Panc1 (cell line): ENCODE measurements at regions not wholly inside any gene's neighbourhood (a gene's known extent, or its start where the extent isn't known, plus 50 kb on each side); places are given as distances from the start of the nearest gene placed in this dataset.

Experiments
- ATAC-seq: fragments of 200-7000 bp; cut with Tn5 transposase; 2 replicates; pipeline ENCODE4 v1.9.1; 2020; ENCODE audit warnings: mild to moderate bottlenecking, moderate library complexity
- BruUV-seq: library from RNA; stranded (reverse); fragments of 400-500 nt; replicated peaks from 2 replicates; lab custom pipeline; 2021; lab: Mats Ljungman, UMichigan
- CTCF ChIA-PET: fragments of 300-600 bp; sonication (Branson Sonifier 250); formaldehyde crosslinking; loops from one replicate; lab custom pipeline; 2022; ENCODE audit warnings: antibody characterized with exemption; lab: Charles Lee
- POLR2A ChIA-PET: fragments of 300-600 bp; sonication (Branson Sonifier 250); formaldehyde crosslinking; loops from one replicate; lab custom pipeline; 2022; ENCODE audit warnings: antibody characterized with exemption; lab: Charles Lee
- DNase-seq: peaks from one replicate; pipeline ENCODE4 v3.0.0-alpha.2; 2010; ENCODE audit warnings: low read depth, low spot score
- H3K27ac ChIP-seq: 2 replicates; pipeline ENCODE4 v1.5.1; 2011; ENCODE audit warnings: mild to moderate bottlenecking, low read length, inconsistent platforms
- H3K27me3 ChIP-seq: fragments of 200-500 bp; sonication (Bioruptor generic); 2 replicates; pipeline ENCODE4 v1.6.0; 2014; ENCODE audit warnings: low read length, inconsistent platforms; ENCODE audit not compliant: control insufficient read depth, insufficient read depth
- H3K36me3 ChIP-seq: fragments of 200-500 bp; sonication (Bioruptor generic); 2 replicates; pipeline ENCODE4 v1.5.1; 2014; ENCODE audit warnings: inconsistent platforms, mild to moderate bottlenecking, low read length, moderate library complexity; ENCODE audit not compliant: control insufficient read depth, insufficient read depth
- H3K4me1 ChIP-seq: 2 replicates; pipeline ENCODE4 v1.5.1; 2011; ENCODE audit warnings: inconsistent platforms, mild to moderate bottlenecking, low read length, moderate library complexity; ENCODE audit not compliant: control insufficient read depth, insufficient read depth
- H3K4me3 ChIP-seq, 2 experiments: 2 replicates each; pipeline ENCODE4 v1.5.1; 2011 to 2012; ENCODE audit warnings: low read depth in 2 of 2, low read length in 2 of 2, mild to moderate bottlenecking in 2 of 2, inconsistent platforms in 1 of 2, moderate library complexity in 1 of 2
- H3K9me3 ChIP-seq: fragments of 200-500 bp; sonication (Bioruptor generic); 2 replicates; pipeline ENCODE4 v1.5.1; 2014; ENCODE audit warnings: low read depth, mild to moderate bottlenecking, inconsistent platforms, low read length, moderate library complexity; ENCODE audit not compliant: control insufficient read depth, insufficient read depth
- POLR2AphosphoS5 ChIP-seq: IDR thresholded peaks from 2 replicates; pipeline ENCODE4 v1.6.1; 2012; ENCODE audit warnings: mild to moderate bottlenecking, low read depth, low read length, moderate library complexity
- SIN3A ChIP-seq: IDR thresholded peaks from 2 replicates; pipeline ENCODE4 v1.6.1; 2012; ENCODE audit warnings: low read depth, mild to moderate bottlenecking, low read length, moderate library complexity, borderline replicate concordance; ENCODE audit not compliant: insufficient read depth
- TCF7L2 ChIP-seq: IDR thresholded peaks from 2 replicates; pipeline ENCODE4 v1.6.1; 2011; ENCODE audit warnings: mild to moderate bottlenecking, low read depth, low read length, inconsistent platforms
- in situ Hi-C: cut with HindIII; loops from 2 replicates; pipeline ENCODE4 v1.10.0; 2016; ENCODE audit warnings: low sequenced_read_pairs, low pct_unique_long_range_greater_than_20kb
- intact Hi-C: fragments of 100-400 bp; cut with micrococcal nuclease; formaldehyde crosslinking; loops from one replicate; pipeline ENCODE4 v1.10.0; 2022; ENCODE audit not compliant: unreplicated experiment
- TF ChIP-seq, protein P1 (sequence below), 2 experiments: IDR thresholded peaks; 2 replicates each; pipeline ENCODE4 v1.6.1; 2011 to 2012; ENCODE audit warnings: low read depth in 2 of 2, control low read depth in 1 of 2, low read length in 1 of 2, mild to moderate bottlenecking in 1 of 2, moderate library complexity in 1 of 2; ENCODE audit not compliant: insufficient read depth in 1 of 2
- TF ChIP-seq, protein P2 (sequence below): fragments of 450-650 bp; IDR thresholded peaks from 2 replicates; pipeline ENCODE4 v1.5.1; 2017; ENCODE audit warnings: mild to moderate bottlenecking

DNA sequence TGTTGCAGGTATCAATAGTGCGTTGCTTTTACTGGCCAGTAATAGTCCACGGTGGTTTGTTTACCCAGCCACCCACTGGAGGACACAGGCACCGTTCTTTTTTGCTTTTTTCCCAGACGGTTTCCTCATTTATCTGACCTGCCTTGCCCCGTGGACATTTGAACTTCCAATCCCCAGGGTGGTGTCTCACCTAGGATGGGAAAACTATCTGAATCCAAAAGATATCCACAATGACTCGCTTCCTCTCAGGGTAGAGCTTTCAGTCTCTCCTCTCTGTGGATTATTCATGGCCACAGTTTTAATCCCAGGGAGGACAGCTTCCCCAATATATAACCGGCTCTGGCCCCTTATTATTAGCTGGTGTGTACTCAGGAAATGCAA lies 170.8 kb downstream of the FOXO1 start:
- POLR2A ChIA-PET, result no interaction called here
- CTCF ChIA-PET, result no interaction called here
- Histone ChIP-seq H3K4me1 (no peaks in the 10 kb centered on the region), H3K27ac (no peak overlapping the region), H3K9me3 (no peaks in the 10 kb centered on the region), H3K27me3 (no peaks in the 10 kb centered on the region), H3K36me3 (no peaks in the 10 kb centered on the region), H3K4me3 (no peak overlapping the region)
- no TSS peak for BruUV-seq
- intact Hi-C loops (no loop called here), in situ Hi-C loops (no loop called here)
- DNase-seq (no peak), ATAC-seq (no peak)
- TF ChIP-seq TCF7L2 (no peak), POLR2AphosphoS5 (no peak), SIN3A (no peak)
- TF ChIP-seq, protein P1, sequence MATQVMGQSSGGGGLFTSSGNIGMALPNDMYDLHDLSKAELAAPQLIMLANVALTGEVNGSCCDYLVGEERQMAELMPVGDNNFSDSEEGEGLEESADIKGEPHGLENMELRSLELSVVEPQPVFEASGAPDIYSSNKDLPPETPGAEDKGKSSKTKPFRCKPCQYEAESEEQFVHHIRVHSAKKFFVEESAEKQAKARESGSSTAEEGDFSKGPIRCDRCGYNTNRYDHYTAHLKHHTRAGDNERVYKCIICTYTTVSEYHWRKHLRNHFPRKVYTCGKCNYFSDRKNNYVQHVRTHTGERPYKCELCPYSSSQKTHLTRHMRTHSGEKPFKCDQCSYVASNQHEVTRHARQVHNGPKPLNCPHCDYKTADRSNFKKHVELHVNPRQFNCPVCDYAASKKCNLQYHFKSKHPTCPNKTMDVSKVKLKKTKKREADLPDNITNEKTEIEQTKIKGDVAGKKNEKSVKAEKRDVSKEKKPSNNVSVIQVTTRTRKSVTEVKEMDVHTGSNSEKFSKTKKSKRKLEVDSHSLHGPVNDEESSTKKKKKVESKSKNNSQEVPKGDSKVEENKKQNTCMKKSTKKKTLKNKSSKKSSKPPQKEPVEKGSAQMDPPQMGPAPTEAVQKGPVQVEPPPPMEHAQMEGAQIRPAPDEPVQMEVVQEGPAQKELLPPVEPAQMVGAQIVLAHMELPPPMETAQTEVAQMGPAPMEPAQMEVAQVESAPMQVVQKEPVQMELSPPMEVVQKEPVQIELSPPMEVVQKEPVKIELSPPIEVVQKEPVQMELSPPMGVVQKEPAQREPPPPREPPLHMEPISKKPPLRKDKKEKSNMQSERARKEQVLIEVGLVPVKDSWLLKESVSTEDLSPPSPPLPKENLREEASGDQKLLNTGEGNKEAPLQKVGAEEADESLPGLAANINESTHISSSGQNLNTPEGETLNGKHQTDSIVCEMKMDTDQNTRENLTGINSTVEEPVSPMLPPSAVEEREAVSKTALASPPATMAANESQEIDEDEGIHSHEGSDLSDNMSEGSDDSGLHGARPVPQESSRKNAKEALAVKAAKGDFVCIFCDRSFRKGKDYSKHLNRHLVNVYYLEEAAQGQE (IDR thresholded peaks at IDR 0.05; ENCODE audit: insufficient read depth in 1 of 2, low read depth in 2 of 2, low read length in 1 of 2), result no peak
- TF ChIP-seq, protein P2, sequence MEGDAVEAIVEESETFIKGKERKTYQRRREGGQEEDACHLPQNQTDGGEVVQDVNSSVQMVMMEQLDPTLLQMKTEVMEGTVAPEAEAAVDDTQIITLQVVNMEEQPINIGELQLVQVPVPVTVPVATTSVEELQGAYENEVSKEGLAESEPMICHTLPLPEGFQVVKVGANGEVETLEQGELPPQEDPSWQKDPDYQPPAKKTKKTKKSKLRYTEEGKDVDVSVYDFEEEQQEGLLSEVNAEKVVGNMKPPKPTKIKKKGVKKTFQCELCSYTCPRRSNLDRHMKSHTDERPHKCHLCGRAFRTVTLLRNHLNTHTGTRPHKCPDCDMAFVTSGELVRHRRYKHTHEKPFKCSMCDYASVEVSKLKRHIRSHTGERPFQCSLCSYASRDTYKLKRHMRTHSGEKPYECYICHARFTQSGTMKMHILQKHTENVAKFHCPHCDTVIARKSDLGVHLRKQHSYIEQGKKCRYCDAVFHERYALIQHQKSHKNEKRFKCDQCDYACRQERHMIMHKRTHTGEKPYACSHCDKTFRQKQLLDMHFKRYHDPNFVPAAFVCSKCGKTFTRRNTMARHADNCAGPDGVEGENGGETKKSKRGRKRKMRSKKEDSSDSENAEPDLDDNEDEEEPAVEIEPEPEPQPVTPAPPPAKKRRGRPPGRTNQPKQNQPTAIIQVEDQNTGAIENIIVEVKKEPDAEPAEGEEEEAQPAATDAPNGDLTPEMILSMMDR, result no peak

DNA sequence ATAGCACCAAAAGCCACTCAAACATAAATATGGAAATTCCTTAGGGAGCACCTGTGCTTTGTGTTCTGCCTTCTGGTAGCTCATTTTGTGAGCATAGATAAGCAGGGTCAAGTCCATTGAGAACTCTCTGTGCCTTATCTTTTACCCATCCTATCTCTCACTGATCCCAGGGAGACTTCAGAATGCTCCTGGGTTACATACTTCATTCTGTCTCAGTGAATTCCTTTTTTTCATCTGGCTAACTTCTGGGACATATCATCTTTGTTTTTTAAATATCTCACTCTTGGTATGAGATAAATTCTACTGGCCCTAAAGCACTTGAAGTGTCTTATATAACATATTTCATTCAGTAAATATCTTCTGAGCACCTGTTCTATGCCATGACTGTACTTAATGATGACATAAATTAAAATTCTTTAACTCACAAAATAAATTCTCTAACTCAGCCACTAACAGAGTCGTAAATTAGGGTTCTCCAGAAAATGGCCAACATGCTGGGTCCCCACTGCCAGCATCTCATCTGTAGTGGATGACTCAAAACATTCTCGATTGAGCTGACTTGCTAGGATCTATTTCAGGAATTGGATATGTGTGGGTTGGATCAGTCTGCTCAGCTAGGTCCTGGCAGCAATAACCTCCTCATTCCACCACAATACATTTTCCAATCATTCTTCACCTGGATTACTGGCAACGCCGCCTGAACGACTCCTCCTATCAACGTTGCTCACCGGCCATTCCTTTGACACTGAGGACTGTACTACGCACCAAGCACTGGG lies 170.2 kb downstream of the FOXO1 start:
- no peak overlapping the region for H3K27ac ChIP-seq
- no peak overlapping the region for H3K4me3 ChIP-seq
- DNase-seq (no peak), ATAC-seq (no peak)
- H3K36me3 ChIP-seq, result no peaks in the 10 kb centered on the region
- in situ Hi-C loops (no loop called here), intact Hi-C loops (no loop called here)
- ChIA-PET POLR2A (no interaction called here), CTCF (no interaction called here)
- H3K4me1 ChIP-seq, result no peaks in the 10 kb centered on the region
- no TSS peak for BruUV-seq
- no peaks in the 10 kb centered on the region for H3K9me3 ChIP-seq
- TF ChIP-seq, protein P1 (IDR thresholded peaks at IDR 0.05; ENCODE audit: insufficient read depth in 1 of 2, low read depth in 2 of 2, low read length in 1 of 2), result no peak
- TF ChIP-seq, protein P2, result no peak
- TF ChIP-seq POLR2AphosphoS5 (no peak), TCF7L2 (no peak)
- H3K27me3 ChIP-seq, result no peaks in the 10 kb centered on the region
